ENCODE measurements at regions not wholly inside any gene's neighbourhood (a gene's known extent, or its start where the extent isn't known, plus 50 kb on each side); places are given as distances from the start of the nearest gene placed in this dataset.
"Not testable (repeated sequence)": the region's sequence is repeated elsewhere in the genome, so short reads cannot be mapped to it uniquely, and the experiment has no call there.

DNA sequence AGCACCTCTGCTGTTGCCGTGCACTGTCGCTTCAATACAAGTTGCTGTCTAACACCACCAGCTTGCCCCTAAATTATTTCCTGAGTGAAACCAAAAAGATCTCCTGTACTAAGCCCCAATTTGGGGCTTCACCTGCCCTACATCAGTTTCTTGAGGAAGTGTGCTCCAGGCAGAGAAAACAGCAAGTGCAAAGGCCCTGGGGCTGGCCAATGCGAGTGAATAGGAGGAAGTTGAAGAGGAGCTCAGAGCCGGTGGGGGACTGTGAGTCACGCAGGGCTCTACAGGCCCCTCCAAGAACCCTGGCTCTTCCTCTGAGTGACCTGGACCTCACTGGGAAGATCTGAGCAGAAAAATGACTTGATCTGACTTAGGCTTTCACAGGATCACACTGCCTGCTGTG is 117.2 kb downstream of the IPO8 start:
- intact Hi-C loops (cut with micrococcal nuclease), result no loop called here

DNA sequence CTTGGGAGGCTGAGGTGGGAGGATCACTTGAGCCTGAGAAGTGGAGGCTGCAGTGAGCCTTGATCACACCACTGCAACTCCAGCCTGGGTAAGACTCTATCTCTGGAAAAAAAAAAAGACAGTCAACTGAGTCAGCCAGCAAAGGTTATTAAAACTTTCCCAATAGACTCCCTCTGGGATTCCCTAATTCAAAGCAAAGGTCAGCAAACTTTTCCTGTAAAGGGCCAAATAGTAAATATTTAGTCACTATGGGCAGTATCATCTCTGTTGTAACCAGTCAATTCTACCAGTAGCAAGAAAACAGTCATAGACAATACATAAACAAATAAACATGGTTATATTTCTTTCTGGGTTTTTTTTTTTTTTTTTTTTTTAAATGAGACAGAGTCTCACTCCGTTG is 122.5 kb downstream of the IPO8 start:
- intact Hi-C loops (cut with micrococcal nuclease), result no loop called here

DNA sequence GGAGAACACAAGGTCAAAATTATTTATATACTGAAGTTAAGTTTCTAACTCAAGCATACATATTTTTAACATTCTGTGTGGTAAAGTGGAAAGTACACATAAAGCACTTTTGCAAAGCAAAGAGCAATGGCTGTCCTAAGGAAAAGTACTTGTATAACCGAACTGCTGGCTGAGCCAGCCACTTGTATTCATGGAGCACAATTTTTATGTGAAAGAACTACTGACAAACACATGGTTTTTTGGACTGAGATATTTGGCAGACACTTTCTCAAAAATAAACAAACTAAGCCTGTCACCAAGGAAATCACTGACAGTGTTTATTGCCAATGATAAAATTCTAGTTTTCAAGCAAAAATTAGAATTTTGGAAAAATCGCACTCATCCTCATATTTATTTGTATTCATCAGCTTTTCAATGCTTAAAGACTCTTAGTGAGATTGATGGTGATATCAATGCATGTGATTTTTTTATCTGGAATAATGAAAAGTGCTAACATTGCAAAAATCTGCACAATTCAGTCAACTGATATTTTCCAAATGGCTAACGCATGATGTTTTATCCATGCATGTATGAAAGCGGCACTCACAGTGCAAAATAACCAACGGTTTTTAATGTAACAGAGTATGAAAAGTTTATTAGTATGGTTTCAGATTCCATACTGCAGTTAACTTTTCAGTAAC is 125.3 kb downstream of the IPO8 start:
- intact Hi-C loops (cut with micrococcal nuclease), result no loop called here

DNA sequence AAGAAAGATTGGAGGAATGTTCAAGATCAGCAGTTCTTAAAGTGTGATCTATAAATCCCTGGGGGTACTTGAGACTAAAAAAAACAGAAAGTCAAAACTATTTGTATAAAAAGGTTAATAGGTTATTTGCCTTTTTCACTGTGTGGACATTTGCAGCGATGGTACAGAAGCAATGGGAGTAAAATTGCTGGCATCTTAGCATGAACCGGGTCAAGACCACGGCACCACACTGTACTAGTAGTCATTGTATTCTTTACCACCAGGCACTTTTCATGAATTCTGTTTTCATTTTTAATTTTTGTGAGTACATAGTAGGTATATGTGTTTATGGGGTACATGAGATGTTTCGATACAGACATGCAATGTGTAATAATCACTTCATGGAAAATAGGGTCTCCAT is 126.2 kb downstream of the IPO8 start:
- intact Hi-C loops (cut with micrococcal nuclease), result no loop called here

DNA sequence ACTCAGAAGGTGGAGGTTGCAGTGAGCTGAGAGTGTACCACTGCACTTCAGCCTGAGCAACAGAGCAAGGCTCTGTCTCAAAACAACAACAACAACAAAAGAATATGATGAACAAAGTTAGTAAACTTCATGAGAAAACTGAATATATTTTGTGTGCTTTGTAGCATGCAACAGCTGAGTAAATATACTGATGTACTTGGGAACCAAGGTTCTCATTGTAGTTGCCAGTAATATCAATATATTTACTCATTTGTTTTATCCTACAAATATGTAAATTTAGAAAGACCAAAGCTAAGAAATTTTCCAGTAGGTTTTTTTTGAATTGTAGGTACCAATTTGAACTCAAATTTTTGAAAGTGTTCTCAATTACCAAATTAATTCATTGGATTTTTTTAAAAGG is 127.2 kb downstream of the IPO8 start:
- intact Hi-C loops (cut with micrococcal nuclease), result no loop called here

DNA sequence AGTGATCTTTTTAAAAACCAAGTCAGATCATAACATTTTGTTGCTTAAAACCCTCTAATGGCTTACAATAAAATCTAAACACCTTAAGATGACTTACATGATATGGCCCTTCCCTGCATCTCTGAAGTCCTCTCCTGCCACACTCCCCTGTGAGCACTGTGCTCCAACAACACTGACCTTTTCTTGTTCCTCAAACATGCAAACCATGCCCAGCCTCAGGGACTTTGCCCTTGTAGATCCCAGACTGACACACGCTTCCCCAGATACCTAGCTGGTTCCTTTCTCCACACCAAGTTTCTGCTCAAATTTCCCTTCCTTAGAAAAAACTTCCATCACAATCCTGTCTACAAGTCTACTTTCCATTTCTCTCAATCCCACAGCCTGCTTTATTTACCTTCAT is 128.6 kb downstream of the IPO8 start:
- intact Hi-C loops (cut with micrococcal nuclease), result no loop called here

DNA sequence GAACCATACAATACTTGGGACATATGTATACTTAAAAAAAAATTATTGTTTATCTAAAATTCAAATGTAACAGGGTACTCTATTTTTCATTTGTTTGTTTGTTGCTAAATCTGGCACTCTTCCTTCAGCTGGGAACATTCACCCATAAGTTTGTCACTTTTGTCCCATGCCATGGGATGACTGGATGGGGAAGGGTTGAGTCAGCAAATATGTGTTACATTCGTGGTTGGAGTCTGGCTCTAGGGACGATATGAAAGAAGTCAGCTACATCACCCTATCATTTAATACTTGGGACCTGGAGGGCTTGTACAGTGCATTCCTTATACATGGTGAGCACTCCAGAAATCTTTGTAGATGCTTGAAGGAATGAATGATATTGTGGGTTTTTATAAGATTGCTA is 131.3 kb downstream of the IPO8 start:
- intact Hi-C loops (cut with micrococcal nuclease), result no loop called here

DNA sequence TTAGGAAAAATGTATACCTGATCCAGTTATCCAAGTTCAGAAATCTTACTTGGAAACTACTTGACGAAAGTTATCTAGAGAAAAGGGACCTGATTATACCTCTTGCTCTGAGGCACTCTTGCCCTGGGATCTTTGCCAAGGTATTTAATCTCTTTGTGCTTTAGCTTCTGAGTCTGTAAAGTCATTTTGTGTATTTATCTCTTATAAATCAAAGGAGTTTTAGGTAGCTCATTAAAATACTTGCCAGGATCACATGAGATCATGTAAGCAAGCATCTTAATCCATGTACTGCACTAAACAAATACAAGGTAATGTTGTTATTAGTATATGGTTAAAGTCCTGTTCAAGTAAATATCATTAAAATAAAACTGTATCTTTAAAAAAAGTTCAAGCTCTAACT is 147.5 kb downstream of the IPO8 start:
- intact Hi-C loops (cut with micrococcal nuclease), result no loop called here

DNA sequence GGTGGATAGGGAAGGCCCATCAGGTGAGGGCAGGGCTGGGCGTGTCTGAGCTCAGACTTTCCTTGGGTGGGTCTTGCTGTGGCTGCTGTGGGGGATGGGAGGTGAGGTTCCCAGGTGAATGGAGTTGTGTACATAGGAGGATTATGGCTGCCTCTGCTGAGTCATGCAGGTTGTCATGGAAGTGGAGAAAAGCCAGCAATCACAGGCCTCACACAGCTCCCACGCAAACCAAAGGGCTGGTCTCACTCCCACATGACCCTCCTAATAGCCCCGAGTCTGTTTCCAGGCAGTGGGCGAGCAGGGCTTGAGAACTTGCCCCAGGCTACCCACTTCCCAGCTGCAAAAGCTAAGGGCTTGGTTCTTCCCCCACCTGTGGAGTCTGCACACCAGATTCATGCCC is 149.5 kb downstream of the IPO8 start:
- intact Hi-C loops (cut with micrococcal nuclease), result no loop called here

DNA sequence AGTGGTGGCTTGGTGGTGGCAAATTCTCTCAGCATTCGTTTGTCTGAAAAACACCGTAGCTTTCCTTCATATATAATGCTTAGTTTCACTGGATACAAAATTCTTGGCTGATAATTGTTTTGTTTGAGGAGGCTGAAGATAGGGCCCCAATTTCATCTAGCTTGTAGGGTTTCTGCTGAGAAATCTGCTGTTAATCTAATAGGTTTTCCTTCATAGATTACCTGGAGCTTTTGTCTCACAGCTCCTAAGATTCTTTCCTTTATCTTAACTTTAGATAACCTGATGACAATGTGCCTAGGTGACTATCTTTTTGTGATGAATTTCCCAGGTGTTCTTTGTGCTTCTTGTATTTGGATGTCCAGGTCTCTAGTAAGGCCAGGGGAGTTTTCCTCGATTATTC is 151.0 kb downstream of the IPO8 start:
- intact Hi-C loops (cut with micrococcal nuclease), result not testable (repeated sequence)

DNA sequence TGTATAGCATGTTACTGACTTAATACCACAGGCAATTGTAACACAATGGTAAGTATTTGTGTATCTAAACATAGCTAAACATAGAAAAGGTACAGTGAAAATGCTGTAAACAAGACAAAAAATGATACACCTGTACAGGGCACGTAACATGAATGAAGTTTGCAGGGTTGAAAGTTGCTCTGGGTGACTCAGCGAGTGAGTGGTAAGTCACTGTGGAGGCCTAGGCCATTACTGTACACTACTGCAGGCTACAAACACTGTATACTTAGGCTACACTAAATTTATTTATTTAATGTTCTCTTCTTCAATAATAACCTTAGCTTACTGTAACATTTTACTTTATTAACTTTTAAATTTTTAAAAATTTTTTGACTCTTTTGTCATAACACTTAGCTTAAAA is 158.4 kb downstream of the IPO8 start:
- intact Hi-C loops (cut with micrococcal nuclease), result no loop called here

DNA sequence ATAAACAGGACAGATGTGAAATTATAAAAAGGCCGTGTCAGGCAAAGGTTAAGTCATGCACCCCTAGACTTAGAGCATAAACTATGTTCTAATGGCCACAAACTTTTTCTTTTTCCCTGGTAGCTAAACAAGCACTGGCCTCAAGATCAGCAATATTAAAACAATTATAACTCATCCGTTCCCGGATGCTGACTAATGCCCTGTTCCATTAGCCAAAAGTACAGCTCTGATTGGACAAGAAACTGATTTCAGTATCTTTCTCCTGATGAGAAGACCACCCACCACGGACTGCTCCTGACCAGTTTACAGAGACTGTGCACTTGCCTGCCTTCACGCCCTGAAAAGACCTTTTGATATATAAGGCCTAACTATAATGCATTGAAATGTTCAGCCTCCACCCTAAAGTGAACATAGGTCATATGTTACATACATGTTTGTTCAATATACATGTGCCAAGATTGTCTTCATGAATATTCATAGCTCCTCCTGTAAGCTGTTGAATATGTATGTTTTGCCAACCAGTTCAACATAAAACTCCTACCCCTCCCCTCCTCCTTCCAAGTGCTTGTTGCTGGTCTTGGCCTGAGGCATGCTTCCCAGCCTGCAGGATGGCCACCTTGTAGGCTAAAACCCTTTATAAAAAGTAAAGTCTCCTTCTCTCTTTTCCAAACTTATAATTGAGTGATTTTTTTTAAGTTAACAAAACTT is 162.0 kb downstream of the IPO8 start:
- intact Hi-C loops (cut with micrococcal nuclease), result no loop called here

DNA sequence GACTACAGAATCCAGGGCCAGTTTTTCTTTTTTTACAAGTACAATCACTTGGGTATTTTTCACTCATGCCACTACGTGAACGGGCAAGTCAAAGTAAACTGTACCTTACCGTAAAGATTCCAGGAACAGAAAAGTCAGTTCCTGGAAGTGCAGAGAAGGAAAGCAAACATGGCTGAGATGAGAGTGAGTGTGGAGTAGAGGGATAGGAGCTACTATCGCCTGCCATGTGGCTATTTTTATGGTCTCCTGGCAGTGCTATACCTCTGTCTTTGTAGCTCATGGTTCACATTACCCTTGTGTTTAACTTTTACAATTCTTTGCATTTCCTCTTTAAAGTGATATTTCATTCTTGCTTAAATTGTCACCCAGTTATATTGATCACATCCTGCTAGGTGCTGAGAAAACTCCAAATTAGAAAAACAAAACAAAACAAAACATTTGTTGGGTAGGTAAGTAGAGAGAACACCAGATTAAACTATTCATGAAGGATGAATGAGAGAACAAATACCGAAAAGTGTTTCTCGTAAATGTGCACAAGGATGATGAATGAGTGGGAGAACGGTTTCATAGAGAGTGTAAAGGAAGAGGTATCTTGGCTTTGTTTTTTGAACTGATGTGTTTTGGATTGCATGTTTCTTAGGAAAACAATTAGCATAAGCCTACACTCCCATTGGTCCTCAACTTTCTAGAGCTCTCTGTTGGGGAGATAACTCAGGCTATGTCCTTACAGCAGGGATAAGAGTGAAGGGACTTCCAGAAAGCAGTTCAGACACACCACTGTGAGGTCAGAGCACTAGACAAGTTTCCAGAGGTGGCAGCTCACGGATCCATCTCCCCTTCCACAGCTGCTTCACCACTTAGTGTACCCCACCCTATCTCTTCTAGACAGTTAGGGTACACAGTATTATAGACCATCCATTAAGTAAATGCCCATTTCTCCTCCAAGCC is 163.7 kb downstream of the IPO8 start:
- intact Hi-C loops (cut with micrococcal nuclease), result no loop called here

DNA sequence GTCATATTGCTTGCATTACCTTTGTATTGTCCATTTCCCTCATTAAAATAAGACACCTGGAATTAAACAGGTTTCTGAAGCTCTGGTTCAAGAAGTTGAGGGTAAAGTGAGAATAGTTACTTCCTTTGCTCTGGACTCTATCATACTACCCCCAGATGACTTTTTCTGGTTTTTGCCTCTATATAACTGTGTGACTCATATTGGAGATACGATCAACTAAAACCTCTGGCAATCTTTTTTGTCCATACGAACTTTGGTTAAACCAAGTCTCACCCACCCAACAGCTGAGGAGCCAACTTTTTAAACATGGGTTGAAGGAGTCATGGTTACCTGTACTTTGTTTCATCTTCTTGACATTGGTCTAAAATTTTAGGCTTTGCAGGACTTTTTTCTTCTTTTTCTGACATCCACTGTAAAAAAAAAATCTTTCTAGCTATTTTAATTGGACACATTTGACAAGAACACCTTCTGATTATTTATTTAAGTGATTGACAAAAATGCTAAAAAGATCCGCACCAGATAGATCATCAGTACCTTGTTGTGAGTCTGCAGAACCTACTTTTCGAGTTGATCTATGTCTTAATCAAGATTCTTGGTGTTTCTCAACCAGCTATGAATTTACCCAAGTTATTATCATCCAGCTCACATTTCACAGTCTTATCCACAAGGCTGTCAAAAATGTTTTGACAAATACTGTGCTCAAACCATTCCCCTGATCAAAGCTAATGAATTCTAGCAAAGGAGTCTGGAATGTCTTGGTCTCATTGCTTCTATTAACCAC is 166.0 kb downstream of the IPO8 start:
- intact Hi-C loops (cut with micrococcal nuclease), result no loop called here

DNA sequence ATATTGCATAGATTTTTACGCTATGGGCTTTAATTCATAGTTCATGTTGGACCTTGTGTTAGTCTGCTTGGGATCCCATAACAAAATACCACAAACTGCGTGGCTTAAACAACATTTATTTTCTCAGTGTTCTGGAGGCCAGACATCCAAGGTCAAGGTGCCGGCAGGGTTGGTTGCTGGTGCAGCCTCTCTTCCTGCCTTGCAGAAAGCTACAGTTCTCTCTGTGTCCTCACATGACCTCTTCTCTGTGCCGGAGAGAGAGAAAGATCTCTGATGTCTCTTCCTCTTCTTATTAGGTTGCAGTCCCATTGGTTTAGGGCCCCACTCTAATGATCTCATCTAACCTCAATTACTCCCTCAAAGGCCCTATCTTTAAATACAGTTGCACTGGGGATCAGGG is 170.5 kb downstream of the IPO8 start:
- intact Hi-C loops (cut with micrococcal nuclease), result no loop called here

DNA sequence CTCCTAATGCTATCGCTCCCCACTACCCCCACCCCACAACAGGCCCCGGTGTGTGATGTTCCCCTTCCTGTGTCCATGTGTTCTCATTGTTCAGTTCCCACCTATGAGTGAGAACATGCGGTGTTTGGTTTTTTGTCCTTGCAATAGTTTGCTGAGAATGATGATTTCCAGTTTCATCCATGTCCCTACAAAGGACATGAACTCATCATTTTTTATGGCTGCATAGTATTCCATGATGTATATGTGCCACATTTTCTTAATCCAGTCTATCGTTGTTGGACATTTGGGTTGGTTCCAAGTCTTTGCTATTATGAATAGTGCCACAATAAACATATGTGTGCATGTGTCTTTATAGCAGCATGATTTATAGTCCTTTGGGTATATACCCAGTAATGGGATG is 175.4 kb downstream of the IPO8 start:
- intact Hi-C loops (cut with micrococcal nuclease), result not testable (repeated sequence)

DNA sequence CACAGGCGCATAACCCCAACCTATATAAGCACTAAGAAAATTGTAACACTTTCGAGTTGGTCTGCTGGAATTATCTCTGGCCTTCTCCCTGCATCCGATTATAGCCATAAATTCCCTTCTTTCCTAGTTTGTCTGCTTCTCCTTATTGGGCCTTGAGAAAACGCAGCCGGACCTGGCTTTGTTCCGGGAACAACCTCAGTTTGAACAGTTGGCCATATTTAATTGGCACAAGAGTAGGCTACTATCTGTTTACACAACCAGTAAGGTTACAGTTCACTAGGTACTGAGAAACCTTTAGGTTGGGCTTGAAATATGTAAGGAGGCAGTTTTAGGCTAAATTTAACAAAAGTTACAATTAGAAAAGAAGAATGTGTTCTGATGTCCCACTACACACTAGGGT is 176.1 kb downstream of the IPO8 start:
- intact Hi-C loops (cut with micrococcal nuclease), result no loop called here

DNA sequence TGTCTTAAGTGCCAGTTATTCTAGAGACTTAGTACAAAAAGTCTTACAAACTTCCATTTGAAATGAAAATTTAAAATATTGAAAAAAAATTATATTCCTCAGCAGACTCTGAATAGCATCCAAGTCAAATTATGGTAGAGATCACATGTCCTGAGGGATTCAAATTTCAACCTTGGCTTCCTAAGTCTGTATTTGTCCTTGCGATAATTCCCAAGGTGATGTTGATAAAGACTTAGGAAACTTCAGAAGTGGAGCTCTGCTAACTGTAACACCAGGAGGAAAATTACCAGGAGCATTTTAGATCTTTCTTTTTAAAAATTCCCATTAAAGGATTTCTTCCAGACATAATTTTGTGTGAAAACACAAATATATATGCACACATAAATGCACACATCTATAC is 178.3 kb downstream of the IPO8 start:
- intact Hi-C loops (cut with micrococcal nuclease), result no loop called here

DNA sequence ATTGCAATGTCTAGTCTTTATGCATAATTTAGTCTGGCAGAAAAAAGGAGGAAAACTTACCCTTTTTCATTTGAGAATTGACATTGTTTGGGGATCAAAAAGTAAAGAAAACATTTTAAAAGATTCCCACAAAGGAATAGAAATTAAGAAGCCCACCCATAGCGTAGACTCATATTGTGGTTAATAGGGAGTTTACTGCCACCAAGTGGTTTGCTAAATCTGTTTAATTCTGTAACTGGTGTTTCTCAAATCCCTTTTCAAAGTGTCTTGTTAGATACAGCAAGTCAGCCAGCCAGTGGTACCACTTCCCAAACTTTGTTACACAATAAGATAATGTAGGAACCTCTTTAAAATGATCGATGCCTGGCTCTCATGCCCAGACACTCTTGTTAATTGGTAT is 180.3 kb downstream of the IPO8 start:
- intact Hi-C loops (cut with micrococcal nuclease), result no loop called here

DNA sequence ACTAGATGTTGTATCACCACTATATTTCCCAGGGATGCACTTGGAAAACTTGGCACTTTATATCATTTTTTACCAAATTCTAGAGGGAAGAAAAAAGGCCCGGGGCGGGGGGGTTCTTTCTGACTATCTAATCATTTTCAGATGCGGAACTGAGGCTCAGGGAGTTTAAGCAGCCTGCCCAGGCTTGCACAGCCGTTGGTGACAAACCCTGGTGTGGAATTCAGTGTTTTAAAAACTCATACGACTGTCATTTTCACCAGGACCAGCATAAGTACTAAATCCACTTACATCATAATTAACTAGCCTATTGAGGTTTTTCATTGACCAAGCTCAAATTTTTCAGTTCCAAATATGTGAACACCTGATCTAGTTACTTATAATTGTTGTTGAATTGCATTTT is 181.0 kb downstream of the IPO8 start:
- intact Hi-C loops (cut with micrococcal nuclease), result no loop called here

DNA sequence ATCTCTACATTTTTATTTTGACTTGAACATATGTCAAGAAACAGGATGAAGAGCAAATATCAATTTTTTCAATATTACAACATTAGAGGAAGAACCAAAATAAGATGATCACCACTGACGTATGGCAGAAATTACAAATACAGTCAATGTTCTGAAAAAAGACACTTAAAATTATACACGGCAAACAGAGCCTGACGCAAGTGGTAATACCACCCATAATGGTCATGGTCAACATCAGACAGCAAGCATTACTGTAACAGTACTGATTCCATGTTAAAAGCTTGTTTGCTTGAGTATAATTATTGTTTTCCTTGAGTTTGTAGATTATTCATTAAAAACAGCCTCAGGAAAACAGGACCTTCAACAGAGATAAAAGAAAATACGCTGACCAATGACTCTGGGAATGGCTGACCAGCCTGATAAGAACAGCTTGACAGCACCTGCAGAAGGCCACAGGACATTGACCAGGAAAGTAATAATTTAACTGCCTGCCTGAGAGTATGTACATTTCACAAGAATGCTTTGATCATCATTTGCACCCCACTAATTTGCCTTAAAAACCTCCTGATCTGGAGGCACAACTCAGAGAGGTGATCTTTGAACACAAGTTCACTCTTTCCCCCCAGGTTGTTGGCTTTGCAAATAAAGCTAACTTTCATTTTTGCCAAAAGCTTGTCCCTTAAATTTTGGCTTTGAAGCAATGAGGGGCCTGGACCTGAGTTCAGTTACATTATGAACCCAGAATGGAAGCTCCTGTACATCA is 187.3 kb downstream of the IPO8 start:
- intact Hi-C loops (cut with micrococcal nuclease), result no loop called here
